RWPE1 (cell line): ENCODE measurements at regions not wholly inside any gene's neighbourhood (a gene's known extent, or its start where the extent isn't known, plus 50 kb on each side); places are given as distances from the start of the nearest gene placed in this dataset.

ENCODE experiments used
- CTCF ChIA-PET: fragments of 350-600 bp; sonication (Branson Sonifier 250); formaldehyde crosslinking; extraction: SDS; loops from one replicate; lab custom pipeline; 2021; lab: Yijun Ruan, JAX
- POLR2A ChIA-PET: fragments of 400-600 bp; formaldehyde crosslinking; extraction: SDS; loops from one replicate; lab custom pipeline; 2020; ENCODE audit warnings: antibody characterized with exemption; ENCODE audit not compliant: low non-redundant PET; lab: Yijun Ruan, JAX
- DNase-seq: peaks from one replicate; pipeline ENCODE4 v3.0.0; 2012; ENCODE audit warnings: low spot score
- H3K27ac ChIP-seq: fragments of 450-650 bp; 2 replicates; pipeline ENCODE4 v1.5.1; 2017
- CTCF ChIP-seq: fragments of 450-650 bp; conservative IDR thresholded peaks from 2 replicates; pipeline ENCODE4 v1.5.1; 2017; ENCODE audit warnings: low read depth, mild to moderate bottlenecking

GRCh38 chr2:225895126-225895525 lies 495.6 kb downstream of the NYAP2 start:
- no peak overlapping the region for H3K27ac ChIP-seq
- POLR2A ChIA-PET = no interaction called here
- CTCF ChIA-PET = interaction anchor here (0.5 to 0.6 kb wide), 2 partner anchors 439 to 905 kb away, joined by 3 to 5 read pairs; no protein-coding TSS in a partner anchor
- no peak for TF ChIP-seq CTCF
- DNase-seq = no peak

- ChIA-PET POLR2A (no interaction called here), CTCF (interaction anchor here (0.5 to 0.7 kb wide), 3 partner anchors 46 to 906 kb away, joined by 3 to 5 read pairs (median 4); no protein-coding TSS in a partner anchor)
- peak; percentile 44 for DNase-seq
- no peak overlapping the region for H3K27ac ChIP-seq
- no peak for TF ChIP-seq CTCF
Measured at GRCh38 chr2:225894236-225894980, 494.9 kb downstream of the NYAP2 start.

- ChIA-PET POLR2A (no interaction called here), CTCF (interaction anchor here (0.7 kb wide), 1 partner anchor 8 kb away, joined by 3 read pairs; no protein-coding TSS in a partner anchor)
- H3K27ac ChIP-seq = no peak overlapping the region
- DNase-seq = no peak
- TF ChIP-seq CTCF = no peak
Measured at GRCh38 chr2:225893151-225893550, 493.6 kb downstream of the NYAP2 start.

- DNase-seq = no peak
- ChIA-PET CTCF (interaction anchor here (0.6 kb wide), 1 partner anchor 907 kb away, joined by 5 read pairs; no protein-coding TSS in a partner anchor), POLR2A (no interaction called here)
- TF ChIP-seq CTCF = no peak
- H3K27ac ChIP-seq = no peak overlapping the region
Measured at GRCh38 chr2:225891771-225892170, 492.3 kb downstream of the NYAP2 start.

GRCh38 chr2:225891013-225891412 lies 491.5 kb downstream of the NYAP2 start:
- no peak for DNase-seq
- no peak for TF ChIP-seq CTCF
- ChIA-PET CTCF (interaction anchor here (0.6 kb wide), 1 partner anchor 908 kb away, joined by 5 read pairs; no protein-coding TSS in a partner anchor), POLR2A (no interaction called here)
- no peak overlapping the region for H3K27ac ChIP-seq

GRCh38 chr2:225889452-225889851 lies 489.9 kb downstream of the NYAP2 start:
- POLR2A ChIA-PET = no interaction called here
- CTCF ChIA-PET = interaction anchor here (0.6 to 1.1 kb wide), 11 partner anchors 10 to 910 kb away, joined by 3 to 5 read pairs (median 3); partner anchors contain the start of gene IRS1
- peak; percentile 68 for DNase-seq
- no peak overlapping the region for H3K27ac ChIP-seq
- TF ChIP-seq CTCF = peak; percentile 84
